Fibroblast of skin of left quadriceps (primary cell): ENCODE measurements at regions not wholly inside any gene's neighbourhood (a gene's known extent, or its start where the extent isn't known, plus 50 kb on each side); places are given as distances from the start of the nearest gene placed in this dataset.
"Not testable (repeated sequence)": the region's sequence is repeated elsewhere in the genome, so short reads cannot be mapped to it uniquely, and the experiment has no call there.

Experiments
- DNase-seq, 2 experiments: peaks; one replicate each; pipeline ENCODE4 v3.0.0-alpha.2; 2013; ENCODE audit warnings: low read depth in 2 of 2

DNA sequence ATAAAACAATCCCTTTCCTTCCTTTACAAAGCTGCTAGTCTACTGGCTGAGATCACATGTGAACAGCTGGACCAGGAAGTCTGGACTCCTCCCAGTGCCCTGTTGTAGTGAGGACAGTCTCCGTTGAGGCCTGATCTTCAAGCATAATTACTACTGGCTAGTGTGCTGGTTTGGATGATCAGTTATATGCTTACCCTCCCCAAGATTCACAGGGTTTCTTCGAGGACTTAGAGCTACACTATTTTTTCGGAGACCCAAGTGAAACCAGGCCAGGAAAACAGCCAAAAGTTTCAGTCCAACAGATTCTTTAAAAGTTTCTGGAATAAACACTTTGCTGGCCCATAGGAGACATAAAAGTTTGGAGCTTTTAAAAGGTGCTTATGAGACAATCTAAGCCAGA lies 194.9 kb upstream of the CDH11 start:
- no peak for DNase-seq

DNA sequence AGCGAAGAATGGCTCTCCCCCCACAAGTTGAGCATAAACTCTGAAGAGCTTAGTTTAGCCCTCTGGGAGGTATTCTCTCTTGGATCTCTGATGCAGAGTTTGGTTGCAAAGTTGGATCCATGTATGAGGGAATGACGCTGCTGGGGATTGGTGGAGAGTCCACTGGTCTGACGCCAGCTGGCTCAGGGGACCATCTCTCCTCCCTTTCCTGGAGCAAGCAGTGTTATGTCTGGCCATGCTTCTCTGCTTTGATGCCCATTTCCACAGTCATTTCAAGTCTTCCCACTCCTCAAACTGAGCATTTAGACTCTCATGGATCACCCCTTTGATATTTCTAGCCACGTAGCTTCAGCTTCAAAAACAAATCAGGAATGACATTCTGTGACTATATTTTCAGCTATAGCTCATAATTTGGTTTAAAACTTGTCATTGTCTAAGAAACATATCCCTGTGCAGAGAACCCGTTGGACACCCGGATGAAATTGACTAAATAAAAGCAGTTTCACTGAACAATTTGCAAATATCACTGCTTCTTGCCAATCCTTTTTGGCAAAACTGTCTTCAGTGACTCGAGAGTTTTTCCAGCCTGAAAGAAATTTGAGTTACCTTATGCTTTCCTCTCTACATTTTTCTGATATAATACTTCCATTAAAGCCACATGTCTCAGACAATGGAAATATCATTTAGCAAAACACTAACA lies 193.4 kb upstream of the CDH11 start:
- no peak for DNase-seq

GRCh38 chr16:65314627-65315008 lies 192.8 kb upstream of the CDH11 start:
- DNase-seq = peak; percentile 57 to 62

- DNase-seq = peak in 1 of 2 experiments; percentile 39
These were observed 192.2 kb upstream of the CDH11 start for GRCh38 chr16:65313936-65314626.

DNA sequence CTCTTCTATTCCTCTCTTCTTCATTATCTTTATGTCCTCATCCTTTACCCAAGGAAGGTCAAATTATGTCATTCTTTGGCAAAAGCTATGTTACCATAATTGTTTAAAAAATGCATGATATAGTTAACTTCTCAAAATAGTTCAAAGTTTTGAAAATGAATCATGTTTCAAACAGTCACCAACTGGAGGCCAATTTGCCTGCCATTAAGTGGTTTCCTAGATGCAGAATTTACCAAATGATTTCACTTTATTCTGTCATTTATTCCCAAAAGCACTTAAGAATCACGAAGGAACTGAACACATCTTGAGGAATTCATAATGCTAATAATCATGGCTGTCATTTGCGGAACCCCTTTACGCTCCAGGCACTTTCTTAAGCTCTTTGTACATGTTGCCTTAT lies 190.9 kb upstream of the CDH11 start:
- peak; percentile 67 for DNase-seq

DNA sequence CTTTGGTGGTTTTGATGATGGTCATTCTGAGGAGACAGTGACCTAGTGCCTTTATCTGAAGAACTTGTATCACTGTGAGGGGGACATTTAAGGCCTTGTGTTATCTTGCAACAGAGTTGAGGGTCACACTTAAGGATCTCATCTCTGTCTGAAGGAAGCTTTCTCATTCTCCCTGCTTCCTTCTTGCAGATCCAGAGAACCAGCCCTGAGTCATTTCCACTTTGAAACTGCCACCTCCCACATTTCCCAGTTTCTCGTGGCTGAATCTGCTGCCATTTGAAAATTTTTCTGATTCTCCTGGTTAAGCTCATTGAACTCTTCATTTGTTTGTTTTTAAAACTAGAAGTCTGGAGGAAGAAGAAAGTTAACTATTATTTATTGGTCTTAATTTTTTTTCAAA lies 190.2 kb upstream of the CDH11 start:
- no peak for DNase-seq

GRCh38 chr16:65310491-65310890 lies 188.6 kb upstream of the CDH11 start:
- not testable (repeated sequence) for DNase-seq

- DNase-seq = no peak
These were observed 187.5 kb upstream of the CDH11 start for GRCh38 chr16:65309354-65309753.

DNA sequence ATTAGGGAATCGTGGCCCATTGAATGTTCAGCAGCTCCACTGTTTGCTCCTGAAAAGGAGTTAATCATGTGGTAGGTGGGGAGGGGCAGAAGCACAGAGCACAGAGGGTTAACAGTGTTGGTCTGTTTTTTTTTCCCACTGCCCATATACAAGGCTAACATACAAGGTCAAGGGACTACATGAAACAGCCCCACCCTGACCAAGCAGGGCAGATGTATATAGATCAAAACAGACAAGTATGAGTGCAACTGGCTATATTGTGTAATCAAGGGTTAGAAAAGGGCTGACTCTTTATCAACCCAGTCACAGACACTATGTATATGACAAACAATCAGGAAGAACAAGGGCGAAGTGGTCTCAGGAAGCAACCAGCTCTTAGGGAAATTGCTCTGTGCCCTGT lies 186.6 kb upstream of the CDH11 start:
- DNase-seq = no peak

- DNase-seq = no peak
These were observed 185.4 kb upstream of the CDH11 start for GRCh38 chr16:65307286-65307685.

DNA sequence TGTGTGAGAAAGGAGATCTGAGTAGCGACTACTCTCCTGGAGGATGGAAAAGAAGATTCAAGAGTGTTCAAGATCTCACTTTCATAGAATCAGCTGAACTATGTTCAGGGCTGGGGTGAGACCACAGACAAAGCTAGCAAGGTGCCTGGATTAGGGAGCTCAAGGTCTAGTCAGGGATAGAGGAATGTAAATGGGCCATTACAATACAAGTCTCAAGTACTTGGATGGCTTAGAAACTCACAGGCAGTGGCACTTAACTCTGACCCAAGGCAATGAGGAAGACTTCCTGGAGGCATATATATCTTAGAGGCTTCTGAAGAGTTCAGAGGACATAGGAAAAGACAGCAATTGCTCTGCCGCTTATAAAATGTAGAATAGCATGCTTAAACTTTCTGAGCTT lies 184.9 kb upstream of the CDH11 start:
- no peak for DNase-seq

DNA sequence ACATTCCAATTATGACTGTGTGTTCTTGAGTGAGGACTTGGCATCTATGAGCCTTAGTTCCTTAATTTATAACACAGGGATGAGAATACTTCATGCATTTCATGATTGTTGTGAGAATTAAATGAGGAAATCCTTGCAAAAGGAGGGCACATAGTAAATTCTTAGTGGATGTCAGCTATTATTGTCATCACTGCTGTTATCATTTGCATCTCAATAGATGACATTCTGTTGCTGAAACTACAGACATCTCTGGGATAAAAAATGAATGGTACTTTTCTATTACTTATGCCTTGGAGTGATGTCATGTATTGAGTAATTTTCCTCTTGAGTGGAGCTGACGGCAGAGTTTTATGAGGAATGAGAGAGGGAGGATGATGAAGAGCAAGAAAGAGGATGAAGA lies 184.4 kb upstream of the CDH11 start:
- DNase-seq = no peak

DNA sequence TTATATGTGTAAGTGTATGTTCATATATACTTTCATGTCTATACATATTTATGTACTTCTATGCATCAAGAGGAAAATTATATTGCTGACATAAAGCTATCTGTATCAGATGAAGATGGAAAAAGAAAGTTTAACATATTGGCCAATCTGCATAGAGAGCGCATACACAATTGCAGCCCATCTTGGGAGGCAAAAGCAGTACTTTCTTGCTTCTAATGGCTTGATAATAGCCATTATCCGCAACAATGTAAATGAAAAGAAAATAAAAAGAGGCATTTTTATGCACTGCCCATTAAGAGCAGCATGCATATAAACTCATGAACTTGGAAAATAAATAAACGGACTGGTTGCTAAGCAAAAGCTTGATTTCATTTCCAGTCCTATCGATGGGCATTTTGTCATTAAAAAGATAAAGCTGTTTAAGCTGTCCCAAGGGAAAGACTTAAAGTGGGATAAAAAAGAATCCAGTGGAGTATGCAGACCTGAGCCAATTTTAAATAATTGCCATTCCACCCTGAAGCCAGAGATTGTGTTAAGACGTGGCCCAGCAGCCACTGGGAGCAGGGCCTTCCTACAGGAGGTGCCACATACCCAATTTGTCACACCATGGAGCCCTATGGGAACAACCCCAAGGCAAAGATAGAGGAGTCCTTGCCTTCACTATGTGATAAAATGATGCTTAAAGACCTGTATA lies 183.6 kb upstream of the CDH11 start:
- no peak for DNase-seq

DNA sequence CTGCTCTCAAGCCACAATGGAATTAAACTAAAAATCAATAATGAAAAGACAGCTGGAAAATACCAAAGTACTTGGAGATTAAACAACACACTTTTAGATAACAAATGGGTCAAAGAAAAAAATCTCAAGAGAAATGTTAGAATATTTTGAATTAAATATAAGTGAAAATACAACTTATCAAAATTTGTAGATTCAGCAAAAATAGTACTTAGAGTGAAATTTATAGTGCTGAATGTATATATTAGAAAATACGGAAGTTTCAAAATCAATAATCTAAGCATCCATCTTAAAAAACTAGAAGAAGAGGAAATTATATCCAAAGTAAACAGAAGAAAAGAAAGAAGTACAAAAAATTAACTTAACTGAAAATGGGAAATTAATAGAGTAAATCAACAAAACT lies 179.2 kb upstream of the CDH11 start:
- DNase-seq = no peak

DNA sequence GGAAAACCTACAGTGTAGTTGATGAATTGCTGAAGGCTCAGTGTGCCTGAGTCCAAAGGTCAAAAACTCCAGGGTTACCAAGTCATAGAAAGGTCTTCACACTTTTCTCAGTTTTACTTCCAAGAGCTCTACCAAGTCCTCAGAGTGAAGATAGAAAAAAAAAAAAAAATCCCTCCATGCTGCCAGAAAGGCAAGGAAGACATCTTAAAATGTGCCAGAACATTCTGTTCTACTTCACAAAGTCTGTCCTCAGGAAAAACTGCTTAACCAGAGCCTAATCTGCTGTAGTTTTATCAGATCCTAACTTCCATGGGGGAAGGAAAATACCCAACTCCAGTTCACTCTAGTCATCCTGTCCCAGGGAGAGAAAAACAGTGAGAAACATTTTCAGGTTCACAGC lies 175.6 kb upstream of the CDH11 start:
- no peak for DNase-seq

DNA sequence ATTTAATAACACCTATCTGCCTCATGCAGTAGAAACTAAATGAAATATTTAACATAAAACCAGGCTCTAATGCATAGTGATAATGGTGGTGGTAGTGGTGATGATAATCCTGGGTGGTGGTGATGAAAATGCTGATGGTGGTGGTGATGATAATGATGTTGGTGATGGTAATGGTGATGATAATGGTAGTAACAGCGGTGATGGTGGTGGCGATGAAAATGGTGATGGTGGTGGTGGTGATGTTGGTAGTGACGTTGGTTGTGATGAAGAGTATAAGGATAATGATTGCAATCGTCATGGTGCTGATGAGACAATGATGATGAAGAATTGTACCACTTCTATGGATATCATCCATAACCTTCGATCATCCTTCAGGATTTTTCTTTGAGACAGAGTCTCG lies 173.7 kb upstream of the CDH11 start:
- DNase-seq = no peak

GRCh38 chr16:65294708-65295107 lies 172.8 kb upstream of the CDH11 start:
- no peak for DNase-seq

- no peak for DNase-seq
These were observed 172.3 kb upstream of the CDH11 start for GRCh38 chr16:65294165-65294564.

DNA sequence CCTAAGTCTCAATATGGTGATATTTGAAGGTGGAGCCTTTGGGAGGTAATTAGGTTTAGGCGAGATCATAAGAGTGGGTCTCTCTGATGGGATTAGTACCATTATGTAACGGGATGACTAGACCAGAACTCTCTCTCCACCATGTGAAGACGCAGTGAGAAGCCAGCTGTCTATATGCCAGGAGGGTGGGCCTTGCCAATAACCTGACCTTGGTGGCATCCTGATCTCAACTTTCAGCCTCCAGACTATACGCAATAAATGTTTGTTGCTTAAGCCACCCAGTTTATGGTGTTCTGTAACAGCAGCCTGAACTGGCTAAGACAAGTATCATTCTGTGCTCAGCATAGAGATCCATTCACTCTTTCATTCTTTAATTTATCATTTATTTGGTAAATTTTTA lies 167.2 kb upstream of the CDH11 start:
- no peak for DNase-seq

- DNase-seq = no peak
These were observed 165.4 kb upstream of the CDH11 start for GRCh38 chr16:65287307-65287706.

DNA sequence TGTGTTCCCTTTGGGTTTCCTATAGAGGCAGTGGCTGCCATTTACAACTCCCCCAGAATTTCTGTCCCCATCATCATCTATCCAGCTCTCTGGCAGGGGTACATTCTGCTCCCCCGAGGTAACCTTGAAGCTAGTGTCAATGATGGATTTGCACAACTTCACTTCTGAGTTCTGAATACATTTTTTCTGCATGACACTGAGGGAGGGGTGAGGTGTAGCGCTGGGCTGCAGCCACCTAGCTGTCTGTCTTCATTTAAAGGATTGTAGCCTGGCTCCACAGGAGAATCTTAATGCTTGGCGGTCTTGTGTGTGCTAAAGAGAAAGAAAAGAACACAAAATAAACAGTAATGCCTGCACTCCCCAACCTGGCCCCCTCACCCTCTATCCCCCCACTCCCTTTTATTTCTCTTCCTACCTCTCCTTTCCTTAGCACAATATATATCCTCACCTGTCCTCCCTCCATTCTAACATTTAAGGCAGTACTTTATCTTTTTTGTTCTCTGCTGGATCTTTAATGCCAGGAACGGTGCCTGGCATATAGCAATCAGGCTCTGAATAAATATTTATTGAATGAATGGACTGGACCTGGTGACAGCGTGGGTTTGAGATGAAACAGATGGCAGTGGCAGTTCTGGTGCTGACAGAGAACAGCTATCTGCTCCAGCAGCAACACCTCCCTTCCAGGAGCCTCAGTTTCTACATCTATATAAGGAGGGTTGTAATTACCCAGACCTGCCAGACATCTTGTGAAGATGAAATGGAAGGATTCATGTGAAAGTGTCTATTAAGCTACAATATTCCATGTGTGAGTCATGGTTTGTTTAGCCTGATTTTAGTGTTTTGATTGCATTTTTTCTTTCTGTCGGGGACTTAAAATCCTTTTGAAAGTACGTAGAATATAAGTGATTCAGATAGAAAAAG lies 163.5 kb upstream of the CDH11 start:
- no peak for DNase-seq

- DNase-seq = peak in 1 of 2 experiments; percentile 13
These were observed 162.8 kb upstream of the CDH11 start for GRCh38 chr16:65284626-65285025.
